ENCODE measurements at regions not wholly inside any gene's neighbourhood (a gene's known extent, or its start where the extent isn't known, plus 50 kb on each side); places are given as distances from the start of the nearest gene placed in this dataset.

DNA sequence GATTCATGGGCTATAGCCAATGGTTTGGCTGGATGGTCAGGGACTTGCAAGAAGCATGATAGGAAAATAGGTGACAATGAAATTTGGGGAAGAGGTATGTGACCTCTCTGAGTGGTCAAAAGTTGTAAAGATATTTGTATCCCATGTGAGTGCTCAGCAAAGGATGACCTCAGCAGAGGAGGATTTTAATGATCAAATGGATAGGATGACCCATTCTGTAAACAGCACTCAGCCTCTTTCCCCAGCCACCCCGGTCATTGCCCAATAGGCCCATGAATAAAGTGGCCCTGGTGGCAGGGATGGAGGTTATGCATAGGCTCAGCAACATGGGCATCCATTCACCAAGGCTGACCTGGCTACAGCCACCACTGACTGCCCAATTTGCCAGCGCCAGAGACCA is 138.4 kb upstream of the SPDL1 start:
- TF ChIP-seq RARB (CRISPR knock-in tag; IDR thresholded peaks at IDR 0.05) (no peak), TOX (CRISPR knock-in tag; IDR thresholded peaks at IDR 0.05; ENCODE audit: borderline replicate concordance) (no peak)
- TF ChIP-seq, protein P1, sequence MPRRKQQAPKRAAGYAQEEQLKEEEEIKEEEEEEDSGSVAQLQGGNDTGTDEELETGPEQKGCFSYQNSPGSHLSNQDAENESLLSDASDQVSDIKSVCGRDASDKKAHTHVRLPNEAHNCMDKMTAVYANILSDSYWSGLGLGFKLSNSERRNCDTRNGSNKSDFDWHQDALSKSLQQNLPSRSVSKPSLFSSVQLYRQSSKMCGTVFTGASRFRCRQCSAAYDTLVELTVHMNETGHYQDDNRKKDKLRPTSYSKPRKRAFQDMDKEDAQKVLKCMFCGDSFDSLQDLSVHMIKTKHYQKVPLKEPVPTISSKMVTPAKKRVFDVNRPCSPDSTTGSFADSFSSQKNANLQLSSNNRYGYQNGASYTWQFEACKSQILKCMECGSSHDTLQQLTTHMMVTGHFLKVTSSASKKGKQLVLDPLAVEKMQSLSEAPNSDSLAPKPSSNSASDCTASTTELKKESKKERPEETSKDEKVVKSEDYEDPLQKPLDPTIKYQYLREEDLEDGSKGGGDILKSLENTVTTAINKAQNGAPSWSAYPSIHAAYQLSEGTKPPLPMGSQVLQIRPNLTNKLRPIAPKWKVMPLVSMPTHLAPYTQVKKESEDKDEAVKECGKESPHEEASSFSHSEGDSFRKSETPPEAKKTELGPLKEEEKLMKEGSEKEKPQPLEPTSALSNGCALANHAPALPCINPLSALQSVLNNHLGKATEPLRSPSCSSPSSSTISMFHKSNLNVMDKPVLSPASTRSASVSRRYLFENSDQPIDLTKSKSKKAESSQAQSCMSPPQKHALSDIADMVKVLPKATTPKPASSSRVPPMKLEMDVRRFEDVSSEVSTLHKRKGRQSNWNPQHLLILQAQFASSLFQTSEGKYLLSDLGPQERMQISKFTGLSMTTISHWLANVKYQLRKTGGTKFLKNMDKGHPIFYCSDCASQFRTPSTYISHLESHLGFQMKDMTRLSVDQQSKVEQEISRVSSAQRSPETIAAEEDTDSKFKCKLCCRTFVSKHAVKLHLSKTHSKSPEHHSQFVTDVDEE (CRISPR knock-in tag; IDR thresholded peaks at IDR 0.05), result no peak
- TF ChIP-seq, protein P2, sequence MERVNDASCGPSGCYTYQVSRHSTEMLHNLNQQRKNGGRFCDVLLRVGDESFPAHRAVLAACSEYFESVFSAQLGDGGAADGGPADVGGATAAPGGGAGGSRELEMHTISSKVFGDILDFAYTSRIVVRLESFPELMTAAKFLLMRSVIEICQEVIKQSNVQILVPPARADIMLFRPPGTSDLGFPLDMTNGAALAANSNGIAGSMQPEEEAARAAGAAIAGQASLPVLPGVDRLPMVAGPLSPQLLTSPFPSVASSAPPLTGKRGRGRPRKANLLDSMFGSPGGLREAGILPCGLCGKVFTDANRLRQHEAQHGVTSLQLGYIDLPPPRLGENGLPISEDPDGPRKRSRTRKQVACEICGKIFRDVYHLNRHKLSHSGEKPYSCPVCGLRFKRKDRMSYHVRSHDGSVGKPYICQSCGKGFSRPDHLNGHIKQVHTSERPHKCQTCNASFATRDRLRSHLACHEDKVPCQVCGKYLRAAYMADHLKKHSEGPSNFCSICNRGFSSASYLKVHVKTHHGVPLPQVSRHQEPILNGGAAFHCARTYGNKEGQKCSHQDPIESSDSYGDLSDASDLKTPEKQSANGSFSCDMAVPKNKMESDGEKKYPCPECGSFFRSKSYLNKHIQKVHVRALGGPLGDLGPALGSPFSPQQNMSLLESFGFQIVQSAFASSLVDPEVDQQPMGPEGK (CRISPR knock-in tag; IDR thresholded peaks at IDR 0.05; ENCODE audit: borderline replicate concordance), result no peak
